Bronchial epithelial cell (primary cell): ENCODE measurements at regions not wholly inside any gene's neighbourhood (a gene's known extent, or its start where the extent isn't known, plus 50 kb on each side); places are given as distances from the start of the nearest gene placed in this dataset.
A peak's percentile ranks its signal among the peaks of the same experiment; 100 is the strongest.

Experiments used
- DNase-seq: peaks from one replicate; pipeline ENCODE4 v3.0.0-alpha.2; 2010; ENCODE audit warnings: low read depth
- FAIRE-seq: peaks from 2 replicates; lab custom pipeline; 2011; peaks lifted over from hg19 to GRCh38; lab: Jason Lieb, UNC
- H3K27me3 ChIP-seq: 2 replicates; pipeline ENCODE4 v1.5.1; 2011; ENCODE audit warnings: low read length; ENCODE audit not compliant: control insufficient read depth, insufficient read depth
- H3K36me3 ChIP-seq: 2 replicates; pipeline ENCODE4 v1.5.1; 2011; ENCODE audit warnings: low read length; ENCODE audit not compliant: control insufficient read depth, insufficient read depth
- H3K4me3 ChIP-seq: 2 replicates; pipeline ENCODE4 v1.5.1; 2011; ENCODE audit warnings: mild to moderate bottlenecking, low read depth, low read length, control low read depth
- CTCF ChIP-seq: IDR thresholded peaks from 2 replicates; pipeline ENCODE4 v1.5.1; 2011; ENCODE audit warnings: mild to moderate bottlenecking, moderate library complexity, low read length, control low read depth, inconsistent platforms; ENCODE audit not compliant: insufficient read depth, severe bottlenecking

- Histone ChIP-seq H3K4me3 (no peak overlapping the region), H3K36me3 (no peaks in the 10 kb centered on the region), H3K27me3 (no peaks in the 10 kb centered on the region)
- no peak for DNase-seq
- TF ChIP-seq CTCF, result no peak
- FAIRE-seq, result no peak
Observed at GRCh38 chr2:193980599-193980998, 1676.4 kb upstream of the SLC39A10 start.

DNA sequence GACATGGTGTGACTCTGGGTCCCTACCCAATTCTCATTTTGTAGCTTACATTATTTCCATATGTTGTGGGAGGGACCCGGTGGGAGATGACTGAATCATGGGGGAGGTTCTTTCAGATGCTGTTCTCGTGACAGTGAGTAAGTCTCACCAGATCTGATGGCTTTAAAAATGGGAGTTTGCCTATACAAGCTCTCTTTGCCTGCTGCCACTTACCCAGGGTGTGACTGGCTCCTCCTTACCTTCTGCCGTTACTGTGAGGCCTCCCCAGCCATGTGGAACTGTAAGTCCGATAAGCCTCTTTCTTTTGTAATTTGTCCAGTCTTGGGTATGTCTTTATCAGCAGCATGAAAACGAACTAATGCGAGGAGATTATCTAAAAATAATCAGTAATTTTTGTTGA is 1683.2 kb upstream of the SLC39A10 start:
- no peak for DNase-seq
- Histone ChIP-seq H3K27me3 (no peaks in the 10 kb centered on the region), H3K4me3 (no peak overlapping the region), H3K36me3 (no peaks in the 10 kb centered on the region)
- no peak for FAIRE-seq
- no peak for TF ChIP-seq CTCF

DNA sequence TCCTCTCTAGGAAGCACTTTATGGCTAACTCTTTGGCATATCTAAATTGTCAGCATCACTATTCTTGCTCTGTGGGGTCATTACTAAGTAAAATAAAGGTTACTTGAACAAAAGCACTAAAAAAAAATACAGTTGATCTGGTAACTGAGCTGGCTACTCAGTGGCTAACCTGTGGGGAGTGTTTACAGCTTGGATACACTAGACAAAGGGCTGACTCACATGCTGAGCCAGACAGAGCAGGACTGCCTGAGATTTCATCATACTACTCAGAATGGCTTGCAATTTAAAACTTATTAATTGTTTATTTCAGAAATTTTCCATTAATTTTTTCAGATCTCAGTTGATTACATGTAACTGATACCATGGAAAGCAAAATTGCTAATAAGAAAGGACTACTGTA is 1690.4 kb upstream of the SLC39A10 start:
- no peak overlapping the region for H3K4me3 ChIP-seq
- no peak for TF ChIP-seq CTCF
- FAIRE-seq, result no peak
- peak; percentile 78 for DNase-seq
- no peaks in the 10 kb centered on the region for H3K36me3 ChIP-seq
- H3K27me3 ChIP-seq, result no peaks in the 10 kb centered on the region

DNA sequence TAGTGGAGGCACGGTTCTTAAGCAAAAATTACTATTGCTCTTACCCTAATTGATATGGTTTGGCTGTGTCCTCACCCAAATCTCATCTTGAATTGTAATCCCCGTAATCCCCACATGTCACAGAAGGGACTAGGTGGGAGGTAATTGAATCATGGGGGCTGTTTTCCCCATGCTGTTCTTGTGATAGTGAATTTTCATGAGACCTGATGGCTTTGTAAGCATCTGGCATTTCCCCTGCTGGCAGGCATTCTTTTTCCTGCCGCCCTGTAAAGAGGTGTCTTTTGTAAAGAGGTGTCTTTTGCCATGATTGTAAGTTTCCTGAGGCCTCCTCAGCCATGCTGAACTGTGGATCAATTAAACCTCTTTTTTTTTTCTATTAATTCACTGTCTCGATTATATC is 1691.8 kb upstream of the SLC39A10 start:
- TF ChIP-seq CTCF, result no peak
- no peak for DNase-seq
- FAIRE-seq, result no peak

DNA sequence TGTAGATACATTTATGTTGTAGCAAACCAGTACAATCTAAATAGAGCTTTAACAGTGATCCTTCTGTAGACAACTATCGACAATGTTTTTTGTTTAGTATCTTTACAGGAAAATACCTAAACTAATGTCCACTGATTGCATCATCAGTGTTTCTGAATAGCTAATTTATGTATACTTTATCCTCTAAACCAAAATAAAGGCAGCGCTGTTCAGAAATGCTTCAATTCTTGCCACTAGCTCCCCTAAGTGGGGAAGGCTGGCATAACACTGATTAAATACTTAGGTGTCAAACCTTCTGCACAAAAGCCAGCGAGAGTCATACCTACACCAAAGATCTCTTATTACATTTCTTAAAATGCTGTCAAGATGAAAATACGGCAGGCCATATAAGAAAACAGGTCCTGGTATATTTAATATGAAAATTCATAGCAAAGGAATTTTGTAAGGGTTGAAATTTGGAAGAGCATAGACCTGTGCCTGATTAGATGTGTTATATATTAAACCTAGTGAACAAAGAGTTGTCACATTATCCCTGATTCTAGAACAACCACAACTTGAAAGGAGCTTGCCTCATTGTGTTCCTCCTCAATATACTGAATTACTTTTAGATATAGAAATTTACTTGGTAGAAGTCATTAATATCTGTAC is 1693.4 kb upstream of the SLC39A10 start:
- no peak overlapping the region for H3K4me3 ChIP-seq
- TF ChIP-seq CTCF, result peak; percentile 42
- no peaks in the 10 kb centered on the region for H3K36me3 ChIP-seq
- peak; percentile 41 for DNase-seq
- FAIRE-seq, result no peak
- no peaks in the 10 kb centered on the region for H3K27me3 ChIP-seq

More for the DNA sequence above, 1691.8 kb upstream of the SLC39A10 start:
- Histone ChIP-seq H3K36me3 (no peaks in the 10 kb centered on the region), H3K27me3 (no peaks in the 10 kb centered on the region), H3K4me3 (no peak overlapping the region)

DNA sequence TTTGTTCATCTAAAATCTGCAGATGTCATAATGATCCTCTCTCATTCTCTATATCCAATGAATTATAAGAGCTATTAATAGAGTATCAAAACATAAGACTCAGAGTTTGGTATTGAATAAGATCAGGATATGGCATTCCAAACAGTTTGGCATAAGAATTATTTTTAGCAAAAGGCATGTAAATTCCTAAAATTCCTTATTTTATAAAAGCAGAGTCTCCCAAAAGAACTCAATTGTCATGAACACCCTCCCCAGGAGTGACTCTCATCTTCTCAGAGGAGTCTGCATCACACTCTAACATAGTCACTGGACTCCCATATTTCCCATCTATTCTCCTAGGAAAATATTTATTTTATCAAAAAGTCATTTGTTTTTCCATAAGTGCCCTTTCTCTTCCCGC is 1710.2 kb upstream of the SLC39A10 start:
- Histone ChIP-seq H3K36me3 (no peaks in the 10 kb centered on the region), H3K4me3 (no peak overlapping the region), H3K27me3 (no peaks in the 10 kb centered on the region)
- no peak for DNase-seq
- TF ChIP-seq CTCF, result no peak
- no peak for FAIRE-seq
